GM19324 (cell line): ENCODE measurements at regions not wholly inside any gene's neighbourhood (a gene's known extent, or its start where the extent isn't known, plus 50 kb on each side); places are given as distances from the start of the nearest gene placed in this dataset.

ENCODE experiments used
- ATAC-seq: cut with Tn5 transposase; IDR thresholded peaks from one replicate; pipeline ENCODE4 v1.9.1; 2021; ENCODE audit warnings: mild to moderate bottlenecking, moderate library complexity; ENCODE audit not compliant: unreplicated experiment, low FRiP score

GRCh38 chr5:33309536-33310345 is 131.0 kb upstream of the TARS1 start:
- ATAC-seq, result no peak

- ATAC-seq, result no peak
These were observed 130.3 kb upstream of the TARS1 start for GRCh38 chr5:33310451-33310850.

- no peak for ATAC-seq
These were observed 128.9 kb upstream of the TARS1 start for GRCh38 chr5:33311893-33312292.

GRCh38 chr5:33312571-33313549 is 127.9 kb upstream of the TARS1 start:
- ATAC-seq, result no peak

GRCh38 chr5:33315189-33315588 is 125.6 kb upstream of the TARS1 start:
- no peak for ATAC-seq

- no peak for ATAC-seq
These were observed 124.0 kb upstream of the TARS1 start for GRCh38 chr5:33316773-33317172.

- no peak for ATAC-seq
These were observed 123.5 kb upstream of the TARS1 start for GRCh38 chr5:33317271-33317670.

GRCh38 chr5:33319151-33319550 is 121.6 kb upstream of the TARS1 start:
- no peak for ATAC-seq

GRCh38 chr5:33319841-33320240 is 120.9 kb upstream of the TARS1 start:
- no peak for ATAC-seq

GRCh38 chr5:33321026-33321425 is 119.7 kb upstream of the TARS1 start:
- no peak for ATAC-seq

- ATAC-seq, result no peak
These were observed 118.1 kb upstream of the TARS1 start for GRCh38 chr5:33322632-33323031.

- ATAC-seq, result no peak
These were observed 116.0 kb upstream of the TARS1 start for GRCh38 chr5:33324667-33325307.

GRCh38 chr5:33328818-33329217 is 111.9 kb upstream of the TARS1 start:
- no peak for ATAC-seq

- no peak for ATAC-seq
These were observed 110.9 kb upstream of the TARS1 start for GRCh38 chr5:33329891-33330290.

- no peak for ATAC-seq
These were observed 110.3 kb upstream of the TARS1 start for GRCh38 chr5:33330426-33330825.

- ATAC-seq, result no peak
These were observed 109.8 kb upstream of the TARS1 start for GRCh38 chr5:33330992-33331391.

GRCh38 chr5:33332804-33333203 is 108.0 kb upstream of the TARS1 start:
- ATAC-seq, result no peak

GRCh38 chr5:33334829-33335228 is 105.9 kb upstream of the TARS1 start:
- no peak for ATAC-seq

- ATAC-seq, result no peak
These were observed 103.7 kb upstream of the TARS1 start for GRCh38 chr5:33336891-33337636.

GRCh38 chr5:33337637-33337992 is 103.2 kb upstream of the TARS1 start:
- ATAC-seq, result no peak
